ENCODE measurements at regions not wholly inside any gene's neighbourhood (a gene's known extent, or its start where the extent isn't known, plus 50 kb on each side); places are given as distances from the start of the nearest gene placed in this dataset.

DNA sequence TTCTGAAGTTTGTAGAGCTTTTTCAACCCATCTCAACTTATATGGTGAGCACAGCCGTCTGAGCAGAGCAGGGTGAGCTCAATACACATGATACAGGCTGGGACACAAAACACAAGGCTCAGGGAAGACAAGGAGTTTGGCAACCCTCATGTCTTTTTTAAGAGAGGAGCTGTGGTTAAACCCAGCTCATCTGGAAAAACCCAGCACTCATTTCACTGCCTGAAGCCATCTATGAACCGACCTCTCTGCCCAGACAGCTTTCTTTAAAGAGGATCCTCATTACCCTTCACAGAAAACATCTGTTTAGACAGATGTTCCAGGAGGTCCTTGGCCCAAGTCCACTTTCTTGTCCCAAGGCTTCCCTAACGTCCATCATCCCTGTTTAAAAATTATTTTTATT is 170.0 kb upstream of the TSHZ3 start:
- 19% methylated on average over 3 of the region's 3 CpGs for WGBS
- Histone ChIP-seq H3K9me3 (no peaks in the 10 kb centered on the region), H3K27me3 (replicated peaks; ENCODE audit: insufficient read depth) (no peaks in the 10 kb centered on the region), H3K4me3 (no peak overlapping the region), H3K27ac (no peak overlapping the region), H3K4me1 (replicated peaks) (no peaks in the 10 kb centered on the region), H3K36me3 (no peaks in the 10 kb centered on the region)
- no peak for DNase-seq (ENCODE audit: low spot score)
- intact Hi-C loops (cut with DNase I): no loop called here
- no peak for TF ChIP-seq POLR2A (IDR thresholded peaks at IDR 0.05)
- TF ChIP-seq, protein P1, sequence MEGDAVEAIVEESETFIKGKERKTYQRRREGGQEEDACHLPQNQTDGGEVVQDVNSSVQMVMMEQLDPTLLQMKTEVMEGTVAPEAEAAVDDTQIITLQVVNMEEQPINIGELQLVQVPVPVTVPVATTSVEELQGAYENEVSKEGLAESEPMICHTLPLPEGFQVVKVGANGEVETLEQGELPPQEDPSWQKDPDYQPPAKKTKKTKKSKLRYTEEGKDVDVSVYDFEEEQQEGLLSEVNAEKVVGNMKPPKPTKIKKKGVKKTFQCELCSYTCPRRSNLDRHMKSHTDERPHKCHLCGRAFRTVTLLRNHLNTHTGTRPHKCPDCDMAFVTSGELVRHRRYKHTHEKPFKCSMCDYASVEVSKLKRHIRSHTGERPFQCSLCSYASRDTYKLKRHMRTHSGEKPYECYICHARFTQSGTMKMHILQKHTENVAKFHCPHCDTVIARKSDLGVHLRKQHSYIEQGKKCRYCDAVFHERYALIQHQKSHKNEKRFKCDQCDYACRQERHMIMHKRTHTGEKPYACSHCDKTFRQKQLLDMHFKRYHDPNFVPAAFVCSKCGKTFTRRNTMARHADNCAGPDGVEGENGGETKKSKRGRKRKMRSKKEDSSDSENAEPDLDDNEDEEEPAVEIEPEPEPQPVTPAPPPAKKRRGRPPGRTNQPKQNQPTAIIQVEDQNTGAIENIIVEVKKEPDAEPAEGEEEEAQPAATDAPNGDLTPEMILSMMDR (IDR thresholded peaks at IDR 0.05): no peak
- no peak for TF ChIP-seq POLR2AphosphoS5 (IDR thresholded peaks at IDR 0.05)

GRCh38 chr19:31519908-31520307 is 170.7 kb upstream of the TSHZ3 start:
- Histone ChIP-seq H3K27me3 (replicated peaks; ENCODE audit: insufficient read depth) (no peaks in the 10 kb centered on the region), H3K27ac (no peak overlapping the region), H3K4me3 (no peak overlapping the region), H3K9me3 (no peaks in the 10 kb centered on the region), H3K4me1 (replicated peaks) (no peaks in the 10 kb centered on the region), H3K36me3 (no peaks in the 10 kb centered on the region)
- intact Hi-C loops (cut with DNase I): no loop called here
- WGBS: 91% methylated on average over 1 of the region's 1 CpG
- TF ChIP-seq POLR2AphosphoS5 (IDR thresholded peaks at IDR 0.05) (no peak), POLR2A (IDR thresholded peaks at IDR 0.05) (no peak)
- TF ChIP-seq, protein P1 (IDR thresholded peaks at IDR 0.05): no peak
- no peak for DNase-seq (ENCODE audit: low spot score)

DNA sequence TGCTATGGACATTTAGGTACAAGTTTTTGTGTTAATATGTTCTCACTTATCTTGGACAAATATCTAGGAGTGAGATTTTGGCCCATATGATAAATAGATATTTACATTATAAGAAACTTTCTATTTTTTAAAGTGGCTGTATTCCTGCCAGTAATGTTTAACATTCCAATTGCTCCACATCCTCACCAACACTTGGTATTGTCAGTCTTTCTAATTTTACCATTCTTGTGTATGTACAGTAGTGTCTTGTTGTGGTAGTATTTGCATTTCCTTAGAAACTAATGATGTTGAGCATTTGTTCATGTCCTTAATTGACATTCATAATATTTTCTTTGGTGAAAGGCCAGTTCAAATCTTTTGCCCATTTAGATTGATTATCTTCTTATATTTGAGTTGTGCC is 171.4 kb upstream of the TSHZ3 start:
- Histone ChIP-seq H3K9me3 (no peaks in the 10 kb centered on the region), H3K4me3 (no peak overlapping the region), H3K27me3 (replicated peaks; ENCODE audit: insufficient read depth) (no peaks in the 10 kb centered on the region), H3K36me3 (no peaks in the 10 kb centered on the region), H3K27ac (no peak overlapping the region), H3K4me1 (replicated peaks) (no peaks in the 10 kb centered on the region)
- no peak for DNase-seq (ENCODE audit: low spot score)
- no peak for TF ChIP-seq POLR2A (IDR thresholded peaks at IDR 0.05)
- TF ChIP-seq POLR2AphosphoS5 (IDR thresholded peaks at IDR 0.05): no peak
- TF ChIP-seq, protein P1 (IDR thresholded peaks at IDR 0.05): no peak
- intact Hi-C loops (cut with DNase I): no loop called here

- H3K36me3 ChIP-seq: no peaks in the 10 kb centered on the region
- no peak for TF ChIP-seq POLR2A (IDR thresholded peaks at IDR 0.05)
- TF ChIP-seq POLR2AphosphoS5 (IDR thresholded peaks at IDR 0.05): no peak
- TF ChIP-seq, protein P1 (IDR thresholded peaks at IDR 0.05): no peak
- DNase-seq (ENCODE audit: low spot score): no peak
- no peaks in the 10 kb centered on the region for H3K4me1 ChIP-seq (replicated peaks)
- no peaks in the 10 kb centered on the region for H3K9me3 ChIP-seq
- WGBS: 91% methylated on average over 4 of the region's 4 CpGs
- no peak overlapping the region for H3K4me3 ChIP-seq
- intact Hi-C loops (cut with DNase I): no loop called here
- no peaks in the 10 kb centered on the region for H3K27me3 ChIP-seq (replicated peaks; ENCODE audit: insufficient read depth)
- no peak overlapping the region for H3K27ac ChIP-seq
These were observed 176.4 kb upstream of the TSHZ3 start for GRCh38 chr19:31525610-31526147.

GRCh38 chr19:31527443-31527842 is 178.2 kb upstream of the TSHZ3 start:
- intact Hi-C loops (cut with DNase I): no loop called here
- DNase-seq (ENCODE audit: low spot score): no peak
- H3K36me3 ChIP-seq: no peaks in the 10 kb centered on the region

More at GRCh38 chr19:31527443-31527842, 178.2 kb upstream of the TSHZ3 start:
- no peaks in the 10 kb centered on the region for H3K4me1 ChIP-seq (replicated peaks)
- H3K9me3 ChIP-seq: no peaks in the 10 kb centered on the region
- H3K27ac ChIP-seq: no peak overlapping the region
- no peak overlapping the region for H3K4me3 ChIP-seq
- H3K27me3 ChIP-seq (replicated peaks; ENCODE audit: insufficient read depth): no peaks in the 10 kb centered on the region
- TF ChIP-seq POLR2A (IDR thresholded peaks at IDR 0.05): no peak
- TF ChIP-seq, protein P1 (IDR thresholded peaks at IDR 0.05): no peak
- no peak for TF ChIP-seq POLR2AphosphoS5 (IDR thresholded peaks at IDR 0.05)
